GM10248 (cell line): ENCODE measurements at regions not wholly inside any gene's neighbourhood (a gene's known extent, or its start where the extent isn't known, plus 50 kb on each side); places are given as distances from the start of the nearest gene placed in this dataset.
"Not testable (repeated sequence)": the region's sequence is repeated elsewhere in the genome, so short reads cannot be mapped to it uniquely, and the experiment has no call there.

Experiments used
- CTCF ChIA-PET: fragments of 300-600 bp; sonication (Branson Sonifier 250); formaldehyde crosslinking; extraction: SDS; loops from one replicate; lab custom pipeline; 2021; ENCODE audit warnings: antibody characterized with exemption; lab: Yijun Ruan, JAX
- POLR2A ChIA-PET: fragments of 350-650 bp; sonication (Branson Sonifier 250); formaldehyde crosslinking; extraction: SDS; loops from one replicate; lab custom pipeline; 2020; ENCODE audit warnings: antibody characterized with exemption; lab: Yijun Ruan, JAX
- DNase-seq: peaks from one replicate; pipeline ENCODE4 v3.0.0; 2012; ENCODE audit errors: extremely low spot score
- CTCF ChIP-seq: IDR thresholded peaks from 2 replicates; pipeline ENCODE4 v1.5.1; 2012; ENCODE audit warnings: mild to moderate bottlenecking, low read depth; ENCODE audit errors: extremely low read depth, missing control alignments, control extremely low read depth

GRCh38 chr5:24225051-24225450 lies 419.7 kb downstream of the CDH10 start:
- CTCF ChIA-PET, result no interaction called here
- POLR2A ChIA-PET, result no interaction called here
- TF ChIP-seq CTCF, result no peak
- DNase-seq, result no peak

DNA sequence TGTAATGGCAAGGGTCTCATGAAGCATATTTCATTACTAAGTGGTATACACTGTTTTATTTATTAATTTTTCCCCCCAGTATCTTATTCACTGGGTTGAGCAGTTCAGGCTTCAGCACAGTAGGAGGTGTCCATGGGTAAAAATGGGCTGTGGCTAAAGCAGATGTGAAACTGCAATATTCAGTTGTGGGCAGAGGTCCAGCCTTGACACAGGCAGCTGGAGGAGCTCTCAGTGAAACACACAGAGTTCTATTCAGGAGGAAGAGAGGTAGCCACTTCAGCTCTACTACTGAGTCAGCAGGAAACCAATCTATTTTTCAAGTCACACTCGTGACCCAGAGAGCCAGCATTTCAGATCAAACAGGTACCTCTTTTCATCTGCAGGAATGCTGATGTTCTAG lies 418.3 kb downstream of the CDH10 start:
- DNase-seq, result no peak
- ChIA-PET POLR2A (no interaction called here), CTCF (no interaction called here)
- no peak for TF ChIP-seq CTCF

GRCh38 chr5:24227881-24228280 lies 416.9 kb downstream of the CDH10 start:
- DNase-seq, CTCF ChIA-PET, POLR2A ChIA-PET: not testable (repeated sequence)

DNA sequence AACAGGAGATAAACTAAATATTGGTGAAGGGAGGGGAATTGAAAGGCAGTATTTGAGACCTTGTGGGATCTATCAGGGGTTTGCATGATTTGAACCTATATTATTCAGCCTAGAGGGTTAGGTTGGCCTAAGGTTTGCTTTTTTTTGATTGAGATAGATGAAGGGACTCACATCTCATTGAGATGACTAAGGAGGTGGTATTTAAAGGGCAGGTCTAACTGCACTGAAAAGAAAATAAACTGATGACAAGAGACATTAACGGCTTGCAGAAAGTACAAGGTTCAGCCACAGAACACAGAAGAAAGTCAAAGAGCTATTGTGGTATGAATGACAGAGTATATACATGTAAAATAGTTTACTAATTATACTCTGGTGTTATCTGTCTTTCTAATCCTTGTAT lies 412.7 kb downstream of the CDH10 start:
- no peak for TF ChIP-seq CTCF
- POLR2A ChIA-PET, result no interaction called here
- no peak for DNase-seq
- CTCF ChIA-PET, result no interaction called here

GRCh38 chr5:24232929-24233498 lies 411.8 kb downstream of the CDH10 start:
- no peak for DNase-seq
- ChIA-PET CTCF (no interaction called here), POLR2A (no interaction called here)
- no peak for TF ChIP-seq CTCF

DNA sequence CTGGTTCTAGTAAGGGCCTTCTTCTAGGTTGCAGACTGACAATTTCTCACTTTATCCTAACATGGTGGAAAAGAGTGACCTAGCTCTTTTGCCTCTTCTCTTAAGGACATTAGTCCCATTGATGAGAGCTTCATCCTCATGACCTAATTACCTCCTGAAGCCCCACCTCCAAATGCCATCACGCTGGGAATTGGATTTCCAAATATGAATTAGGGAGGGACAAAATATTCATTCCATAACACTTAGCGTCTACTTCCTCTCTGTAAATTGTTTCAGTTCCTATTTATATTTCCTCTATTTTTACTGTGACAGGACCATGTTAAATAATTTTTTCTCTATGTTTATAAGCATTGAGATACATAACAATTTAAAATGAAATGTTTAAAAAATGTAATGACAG lies 408.8 kb downstream of the CDH10 start:
- ChIA-PET CTCF (no interaction called here), POLR2A (no interaction called here)
- no peak for TF ChIP-seq CTCF
- no peak for DNase-seq

DNA sequence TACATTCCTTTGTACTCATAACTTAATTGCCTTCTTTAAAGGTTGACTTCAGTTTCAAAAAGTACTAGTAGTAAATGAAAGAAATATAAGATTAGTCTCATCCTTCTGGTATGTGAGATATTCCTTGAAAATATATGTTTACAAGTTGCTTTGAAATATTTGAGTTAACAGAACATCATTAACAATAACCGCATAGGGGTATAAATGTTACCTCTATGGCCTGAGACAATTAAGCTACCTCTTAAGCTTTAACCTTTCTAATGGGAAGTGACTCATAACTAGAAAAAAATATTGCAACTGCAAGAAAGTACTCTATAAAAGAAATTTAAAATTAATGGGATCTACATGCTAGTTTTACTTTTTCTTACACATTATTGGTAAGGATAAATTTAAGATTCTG lies 399.0 kb downstream of the CDH10 start:
- CTCF ChIA-PET, result interaction anchor here (1.4 kb wide), 1 partner anchor 12 kb away, joined by 3 read pairs; no protein-coding TSS in a partner anchor
- no peak for DNase-seq
- POLR2A ChIA-PET, result no interaction called here
- TF ChIP-seq CTCF, result no peak
